GM23338 (cell line): ENCODE measurements at regions not wholly inside any gene's neighbourhood (a gene's known extent, or its start where the extent isn't known, plus 50 kb on each side); places are given as distances from the start of the nearest gene placed in this dataset.

Experiments
- ATAC-seq: fragments of 200-7000 bp; cut with Tn5 transposase; 3 replicates; pipeline ENCODE4 v1.9.1; 2020
- DNase-seq: peaks from one replicate; pipeline ENCODE4 v3.0.0-alpha.2; 2015; ENCODE audit warnings: low spot score
- H2AFZ ChIP-seq: fragments of 200-600 bp; sonication (generic); 2 replicates; pipeline ENCODE4 v1.8.0; 2016; ENCODE audit warnings: antibody characterized with exemption, mild to moderate bottlenecking, moderate library complexity
- H3F3A ChIP-seq: fragments of 200-600 bp; sonication (generic); replicated peaks from 2 replicates; pipeline ENCODE4 v1.8.0; 2017; ENCODE audit warnings: antibody characterized with exemption, mixed run types, low read depth
- H3K27ac ChIP-seq: fragments of 200-600 bp; sonication (generic); 2 replicates; pipeline ENCODE4 v1.6.1; 2016; ENCODE audit warnings: low read depth
- H3K27me3 ChIP-seq: fragments of 200-600 bp; sonication (generic); 2 replicates; pipeline ENCODE4 v1.8.0; 2016; ENCODE audit warnings: mild to moderate bottlenecking, mixed run types, moderate library complexity; ENCODE audit not compliant: insufficient read depth
- H3K36me3 ChIP-seq: fragments of 200-600 bp; sonication (generic); 2 replicates; pipeline ENCODE4 v1.8.0; 2016; ENCODE audit warnings: mild to moderate bottlenecking; ENCODE audit not compliant: insufficient read depth
- H3K4me1 ChIP-seq: fragments of 200-600 bp; sonication (generic); 2 replicates; pipeline ENCODE4 v1.8.0; 2016; ENCODE audit warnings: mild to moderate bottlenecking, moderate library complexity; ENCODE audit not compliant: insufficient read depth
- H3K4me2 ChIP-seq: fragments of 200-600 bp; sonication (generic); 2 replicates; pipeline ENCODE4 v1.7.1; 2017; ENCODE audit warnings: mixed run types
- H3K4me3 ChIP-seq: fragments of 200-600 bp; sonication (generic); 2 replicates; pipeline ENCODE4 v1.6.1; 2016; ENCODE audit warnings: mixed run types
- H3K79me2 ChIP-seq: fragments of 200-600 bp; sonication (generic); replicated peaks from 2 replicates; pipeline ENCODE4 v1.8.0; 2017; ENCODE audit warnings: mild to moderate bottlenecking; ENCODE audit not compliant: insufficient read depth
- H3K9me2 ChIP-seq: fragments of 200-600 bp; sonication (generic); 2 replicates; pipeline ENCODE4 v1.8.0; 2017; ENCODE audit not compliant: insufficient read depth
- H4K20me1 ChIP-seq: fragments of 200-600 bp; sonication (generic); replicated peaks from 2 replicates; pipeline ENCODE4 v1.8.0; 2017; ENCODE audit warnings: mild to moderate bottlenecking; ENCODE audit not compliant: insufficient read depth
- H3K27ac Mint-ChIP-seq: 2 replicates; pipeline ENCODE4 v1.8.0; 2020; ENCODE audit warnings: inconsistent platforms, mild to moderate bottlenecking, moderate library complexity, mixed read lengths
- H3K27me3 Mint-ChIP-seq: 3 replicates; pipeline ENCODE4 v1.8.0; 2022; ENCODE audit warnings: low read depth, mild to moderate bottlenecking, moderate library complexity, mixed read lengths, inconsistent platforms; ENCODE audit not compliant: insufficient read depth, poor library complexity
- H3K36me3 Mint-ChIP-seq: 3 replicates; pipeline ENCODE4 v1.8.0; 2021; ENCODE audit warnings: low read depth, mild to moderate bottlenecking, inconsistent platforms, moderate library complexity, mixed read lengths
- H3K4me1 Mint-ChIP-seq: 3 replicates; pipeline ENCODE4 v1.8.0; 2020; ENCODE audit warnings: mild to moderate bottlenecking, inconsistent platforms, mixed read lengths
- H3K4me3 Mint-ChIP-seq: 3 replicates; pipeline ENCODE4 v1.8.0; 2021; ENCODE audit warnings: moderate library complexity, mild to moderate bottlenecking, inconsistent platforms, mixed read lengths
- H3K9me3 Mint-ChIP-seq: 3 replicates; pipeline ENCODE4 v1.8.0; 2020; ENCODE audit warnings: moderate library complexity, mild to moderate bottlenecking, inconsistent platforms, mixed read lengths
- EZH2 ChIP-seq: fragments of 200-600 bp; sonication (generic); IDR thresholded peaks from one replicate; pipeline ENCODE4 v1.8.0; 2017; ENCODE audit warnings: antibody characterized with exemption, mild to moderate bottlenecking, low read depth; ENCODE audit not compliant: unreplicated experiment
- EZH2phosphoT487 ChIP-seq: fragments of 200-600 bp; sonication (generic); IDR thresholded peaks from one replicate; pipeline ENCODE4 v1.8.1; 2018; ENCODE audit warnings: antibody characterized with exemption; ENCODE audit not compliant: unreplicated experiment
- JUNB ChIP-seq: IDR thresholded peaks from one replicate; pipeline ENCODE4 v1.6.1; 2016; ENCODE audit warnings: antibody characterized with exemption; ENCODE audit not compliant: unreplicated experiment
- NANOG ChIP-seq: IDR thresholded peaks from 2 replicates; pipeline ENCODE4 v1.6.1; 2016; ENCODE audit warnings: antibody characterized with exemption, borderline replicate concordance
- POLR2AphosphoS5 ChIP-seq: IDR thresholded peaks from 2 replicates; pipeline ENCODE4 v1.6.1; 2016; ENCODE audit warnings: antibody characterized with exemption, low read depth
- STAT1 ChIP-seq: IDR thresholded peaks from one replicate; pipeline ENCODE4 v1.6.1; 2016; ENCODE audit warnings: antibody characterized with exemption; ENCODE audit not compliant: unreplicated experiment
- ZNF114 ChIP-seq: fragments of 250-450 bp; sonication (Bioruptor Pico); IDR thresholded peaks from 2 replicates; pipeline ENCODE4 v1.5.0; 2020; ENCODE audit warnings: mild to moderate bottlenecking, moderate library complexity
- TF ChIP-seq, protein P1 (sequence below), 2 experiments: fragments of 200-600 bp in 1 of 2; sonication (generic) in 1 of 2; conservative IDR thresholded peaks; 2 replicates each; pipeline versions ENCODE4 v1.5.1 to v1.6.1; 2016 to 2017; ENCODE audit warnings: antibody characterized with exemption in 2 of 2, low read depth in 2 of 2, mild to moderate bottlenecking in 2 of 2, moderate library complexity in 1 of 2
- TF ChIP-seq, protein P2 (sequence below): IDR thresholded peaks from 2 replicates; pipeline ENCODE4 v1.6.1; 2016; ENCODE audit warnings: antibody characterized with exemption
- TF ChIP-seq, protein P3 (sequence below): IDR thresholded peaks from one replicate; pipeline ENCODE4 v1.6.1; 2018; ENCODE audit warnings: antibody characterized with exemption; ENCODE audit not compliant: unreplicated experiment

DNA sequence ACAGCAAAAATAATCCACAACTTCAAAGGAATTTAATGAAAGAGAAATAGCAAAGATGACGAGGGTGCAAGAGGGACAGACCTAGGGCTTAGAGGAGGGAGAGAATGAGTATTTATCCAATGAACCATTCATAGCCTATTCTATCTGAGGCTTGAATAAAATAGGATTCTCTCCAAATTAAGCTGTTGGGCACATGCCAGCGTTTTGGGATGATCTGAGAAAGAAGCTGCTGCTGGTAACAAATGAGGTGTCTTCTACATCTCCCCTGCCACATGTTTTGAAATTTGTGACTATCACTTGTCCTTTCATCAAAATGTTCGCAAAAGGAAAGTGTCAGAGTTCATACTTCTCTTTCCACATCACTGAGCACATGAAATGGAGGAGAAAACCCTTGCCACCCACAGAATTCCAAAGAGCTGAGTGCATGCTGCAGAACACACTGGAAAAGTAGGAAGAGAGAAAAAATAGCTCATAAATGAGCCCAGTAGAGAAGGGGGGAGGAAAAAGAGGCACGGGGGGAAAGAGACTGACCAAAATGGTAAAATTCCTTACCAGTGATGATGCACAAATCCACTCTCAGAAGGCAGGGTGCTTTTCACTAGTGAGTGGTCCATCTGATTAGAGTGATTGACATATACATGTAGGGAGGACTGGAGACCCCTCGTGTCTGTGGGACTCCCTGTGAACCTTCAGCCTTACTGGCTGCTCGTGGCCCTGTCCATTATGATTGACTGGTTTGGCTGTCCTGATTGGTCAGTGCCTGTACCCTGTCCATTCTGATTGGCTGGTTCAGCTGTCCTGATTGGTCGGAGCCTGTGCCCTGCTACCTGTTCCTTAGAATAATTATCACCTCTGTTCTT lies 180.5 kb downstream of the OGFRL1 start:
- H3K4me3 ChIP-seq: no peak overlapping the region
- no peak overlapping the region for H2AFZ ChIP-seq

More for the DNA sequence above, 180.5 kb downstream of the OGFRL1 start:
- Mint-ChIP-seq H3K4me3 (no peak overlapping the region), H3K4me1 (no peaks in the 10 kb centered on the region; the same call in 2 of the 3 replicates), H3K9me3 (peaks cover 5% of the 10 kb centered on the region; the same call in 2 of the 3 replicates), H3K27me3 (peaks cover 1% of the 10 kb centered on the region), H3K36me3 (peaks cover 3% of the 10 kb centered on the region; the same call in 1 of the 3 replicates), H3K27ac (no peak overlapping the region)
- no peaks in the 10 kb centered on the region for H3K79me2 ChIP-seq
- no peaks in the 10 kb centered on the region for H4K20me1 ChIP-seq
- no peaks in the 10 kb centered on the region for H3F3A ChIP-seq
- H3K27ac ChIP-seq: no peak overlapping the region
- no peak for ATAC-seq
- no peak for DNase-seq
- H3K4me1 ChIP-seq: no peaks in the 10 kb centered on the region
- TF ChIP-seq, protein P1, sequence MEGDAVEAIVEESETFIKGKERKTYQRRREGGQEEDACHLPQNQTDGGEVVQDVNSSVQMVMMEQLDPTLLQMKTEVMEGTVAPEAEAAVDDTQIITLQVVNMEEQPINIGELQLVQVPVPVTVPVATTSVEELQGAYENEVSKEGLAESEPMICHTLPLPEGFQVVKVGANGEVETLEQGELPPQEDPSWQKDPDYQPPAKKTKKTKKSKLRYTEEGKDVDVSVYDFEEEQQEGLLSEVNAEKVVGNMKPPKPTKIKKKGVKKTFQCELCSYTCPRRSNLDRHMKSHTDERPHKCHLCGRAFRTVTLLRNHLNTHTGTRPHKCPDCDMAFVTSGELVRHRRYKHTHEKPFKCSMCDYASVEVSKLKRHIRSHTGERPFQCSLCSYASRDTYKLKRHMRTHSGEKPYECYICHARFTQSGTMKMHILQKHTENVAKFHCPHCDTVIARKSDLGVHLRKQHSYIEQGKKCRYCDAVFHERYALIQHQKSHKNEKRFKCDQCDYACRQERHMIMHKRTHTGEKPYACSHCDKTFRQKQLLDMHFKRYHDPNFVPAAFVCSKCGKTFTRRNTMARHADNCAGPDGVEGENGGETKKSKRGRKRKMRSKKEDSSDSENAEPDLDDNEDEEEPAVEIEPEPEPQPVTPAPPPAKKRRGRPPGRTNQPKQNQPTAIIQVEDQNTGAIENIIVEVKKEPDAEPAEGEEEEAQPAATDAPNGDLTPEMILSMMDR (conservative IDR thresholded peaks at IDR 0.05; ENCODE audit: low read depth in 2 of 2): no peak
- TF ChIP-seq, protein P2, sequence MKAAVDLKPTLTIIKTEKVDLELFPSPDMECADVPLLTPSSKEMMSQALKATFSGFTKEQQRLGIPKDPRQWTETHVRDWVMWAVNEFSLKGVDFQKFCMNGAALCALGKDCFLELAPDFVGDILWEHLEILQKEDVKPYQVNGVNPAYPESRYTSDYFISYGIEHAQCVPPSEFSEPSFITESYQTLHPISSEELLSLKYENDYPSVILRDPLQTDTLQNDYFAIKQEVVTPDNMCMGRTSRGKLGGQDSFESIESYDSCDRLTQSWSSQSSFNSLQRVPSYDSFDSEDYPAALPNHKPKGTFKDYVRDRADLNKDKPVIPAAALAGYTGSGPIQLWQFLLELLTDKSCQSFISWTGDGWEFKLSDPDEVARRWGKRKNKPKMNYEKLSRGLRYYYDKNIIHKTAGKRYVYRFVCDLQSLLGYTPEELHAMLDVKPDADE: no peak
- TF ChIP-seq EZH2 (no peak), EZH2phosphoT487 (no peak), POLR2AphosphoS5 (no peak), STAT1 (no peak), JUNB (no peak), ZNF114 (CRISPR knock-in tag) (no peak), NANOG (no peak)
- TF ChIP-seq, protein P3, sequence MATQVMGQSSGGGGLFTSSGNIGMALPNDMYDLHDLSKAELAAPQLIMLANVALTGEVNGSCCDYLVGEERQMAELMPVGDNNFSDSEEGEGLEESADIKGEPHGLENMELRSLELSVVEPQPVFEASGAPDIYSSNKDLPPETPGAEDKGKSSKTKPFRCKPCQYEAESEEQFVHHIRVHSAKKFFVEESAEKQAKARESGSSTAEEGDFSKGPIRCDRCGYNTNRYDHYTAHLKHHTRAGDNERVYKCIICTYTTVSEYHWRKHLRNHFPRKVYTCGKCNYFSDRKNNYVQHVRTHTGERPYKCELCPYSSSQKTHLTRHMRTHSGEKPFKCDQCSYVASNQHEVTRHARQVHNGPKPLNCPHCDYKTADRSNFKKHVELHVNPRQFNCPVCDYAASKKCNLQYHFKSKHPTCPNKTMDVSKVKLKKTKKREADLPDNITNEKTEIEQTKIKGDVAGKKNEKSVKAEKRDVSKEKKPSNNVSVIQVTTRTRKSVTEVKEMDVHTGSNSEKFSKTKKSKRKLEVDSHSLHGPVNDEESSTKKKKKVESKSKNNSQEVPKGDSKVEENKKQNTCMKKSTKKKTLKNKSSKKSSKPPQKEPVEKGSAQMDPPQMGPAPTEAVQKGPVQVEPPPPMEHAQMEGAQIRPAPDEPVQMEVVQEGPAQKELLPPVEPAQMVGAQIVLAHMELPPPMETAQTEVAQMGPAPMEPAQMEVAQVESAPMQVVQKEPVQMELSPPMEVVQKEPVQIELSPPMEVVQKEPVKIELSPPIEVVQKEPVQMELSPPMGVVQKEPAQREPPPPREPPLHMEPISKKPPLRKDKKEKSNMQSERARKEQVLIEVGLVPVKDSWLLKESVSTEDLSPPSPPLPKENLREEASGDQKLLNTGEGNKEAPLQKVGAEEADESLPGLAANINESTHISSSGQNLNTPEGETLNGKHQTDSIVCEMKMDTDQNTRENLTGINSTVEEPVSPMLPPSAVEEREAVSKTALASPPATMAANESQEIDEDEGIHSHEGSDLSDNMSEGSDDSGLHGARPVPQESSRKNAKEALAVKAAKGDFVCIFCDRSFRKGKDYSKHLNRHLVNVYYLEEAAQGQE: no peak
- no peaks in the 10 kb centered on the region for H3K27me3 ChIP-seq
- H3K4me2 ChIP-seq: no peak overlapping the region
- no peaks in the 10 kb centered on the region for H3K36me3 ChIP-seq
- no peaks in the 10 kb centered on the region for H3K9me2 ChIP-seq
